Endothelial cell of umbilical vein (primary cell): ENCODE measurements at regions not wholly inside any gene's neighbourhood (a gene's known extent, or its start where the extent isn't known, plus 50 kb on each side); places are given as distances from the start of the nearest gene placed in this dataset.

Experiments
- BruUV-seq: library from RNA; stranded (reverse); fragments of 400-500 nt; replicated peaks from 2 replicates; lab custom pipeline; 2021; lab: Mats Ljungman, UMichigan
- CTCF ChIA-PET: fragments of 300-600, 350-600 bp; sonication (Branson Sonifier 250); formaldehyde crosslinking; loops from one replicate; lab custom pipeline; 2021; ENCODE audit warnings: antibody characterized with exemption, inconsistent platforms; lab: Charles Lee
- POLR2A ChIA-PET: fragments of 300-600, 350-600 bp; sonication (Branson Sonifier 250); formaldehyde crosslinking; loops from one replicate; lab custom pipeline; 2021; ENCODE audit warnings: antibody characterized with exemption, inconsistent platforms; lab: Charles Lee
- DNase-seq: peaks from one replicate; pipeline ENCODE4 v3.0.0-alpha.2; 2011; ENCODE audit warnings: low read depth, low spot score
- FAIRE-seq: peaks from 2 replicates; lab custom pipeline; 2011; peaks lifted over from hg19 to GRCh38; lab: Jason Lieb, UNC
- H2AFZ ChIP-seq: 2 replicates; pipeline ENCODE4 v1.6.0; 2012; ENCODE audit warnings: low read depth, low read length, control low read depth, inconsistent platforms
- H3K27ac ChIP-seq: 2 replicates; pipeline ENCODE4 v1.5.1; 2011; ENCODE audit warnings: low read depth, mild to moderate bottlenecking, control low read depth, low read length, moderate library complexity; ENCODE audit not compliant: insufficient read depth
- H3K27me3 ChIP-seq, 2 experiments: 2 replicates each; pipeline versions ENCODE4 v1.6.0 to v1.6.1; 2011; ENCODE audit warnings: low read length in 2 of 2, mixed read lengths in 1 of 2; ENCODE audit not compliant: control insufficient read depth in 2 of 2, insufficient read depth in 2 of 2
- H3K36me3 ChIP-seq, 2 experiments: 2 replicates in 1 of 2; 3 replicates in 1 of 2; pipeline ENCODE4 v1.5.1; 2011; ENCODE audit warnings: low read length in 2 of 2, mild to moderate bottlenecking in 1 of 2, moderate library complexity in 1 of 2; ENCODE audit not compliant: control insufficient read depth in 2 of 2, insufficient read depth in 2 of 2; ENCODE audit errors: extremely low read depth in 1 of 2
- H3K4me1 ChIP-seq: 3 replicates; pipeline ENCODE4 v1.5.1; 2011; ENCODE audit warnings: mild to moderate bottlenecking, low read length; ENCODE audit not compliant: control insufficient read depth, insufficient read depth; ENCODE audit errors: extremely low read depth
- H3K4me2 ChIP-seq: 2 replicates; pipeline ENCODE4 v1.6.1; 2011; ENCODE audit warnings: low read length, control low read depth, mixed read lengths; ENCODE audit not compliant: insufficient read depth
- H3K4me3 ChIP-seq, 3 experiments: fragments of 200-600 bp in 1 of 3; sonication (generic), shearing (Covaris generic) in 1 of 3; replicated peaks in 1 of 3; 2 replicates each; pipeline ENCODE4 v1.5.1; 2011 to 2016; ENCODE audit warnings: control low read depth in 3 of 3, low read length in 3 of 3, mild to moderate bottlenecking in 2 of 3, inconsistent platforms in 1 of 3, low read depth in 1 of 3, moderate library complexity in 1 of 3; ENCODE audit not compliant: insufficient read depth in 1 of 3
- H3K79me2 ChIP-seq: 2 replicates; pipeline ENCODE4 v1.6.0; 2012; ENCODE audit warnings: low read length, inconsistent platforms; ENCODE audit not compliant: control insufficient read depth, insufficient read depth
- H3K9ac ChIP-seq: replicated peaks from 2 replicates; pipeline ENCODE3; 2011; ENCODE audit warnings: low read length, control low read depth; ENCODE audit not compliant: insufficient read depth; ENCODE audit errors: extremely low read depth
- H3K9me1 ChIP-seq: replicated peaks from 3 replicates; pipeline ENCODE4 v1.6.0; 2011; ENCODE audit warnings: mild to moderate bottlenecking, low read length; ENCODE audit not compliant: control insufficient read depth, insufficient read depth; ENCODE audit errors: extremely low read depth
- H3K9me3 ChIP-seq: replicated peaks from 2 replicates; pipeline ENCODE4 v1.5.1; 2012; ENCODE audit warnings: low read length, inconsistent platforms; ENCODE audit not compliant: control insufficient read depth, insufficient read depth
- H4K20me1 ChIP-seq: replicated peaks from 2 replicates; pipeline ENCODE3; 2011; ENCODE audit warnings: mild to moderate bottlenecking, low read length; ENCODE audit not compliant: control insufficient read depth, insufficient read depth; ENCODE audit errors: extremely low read depth
- CTCF ChIP-seq, 2 donors: IDR thresholded peaks; 1 replicate in 1 of 2; 2 replicates in 1 of 2; pipeline ENCODE4 v1.5.1; 2011; ENCODE audit warnings: low read length in 2 of 2, mild to moderate bottlenecking in 2 of 2, moderate library complexity in 2 of 2, control low read depth in 1 of 2, inconsistent platforms in 1 of 2, low read depth in 1 of 2; ENCODE audit not compliant: insufficient read depth in 1 of 2; ENCODE audit errors: extremely low read depth in 1 of 2
- EZH2 ChIP-seq: IDR thresholded peaks from 2 replicates; pipeline ENCODE4 v1.6.1; 2012; ENCODE audit warnings: borderline replicate concordance, low read depth, mild to moderate bottlenecking, moderate library complexity, low read length, inconsistent platforms; ENCODE audit not compliant: severe bottlenecking
- FOS ChIP-seq: IDR thresholded peaks from 2 replicates; pipeline ENCODE4 v1.6.1; 2011; ENCODE audit warnings: mild to moderate bottlenecking, low read length, moderate library complexity, borderline replicate concordance; ENCODE audit not compliant: insufficient read depth
- GATA2 ChIP-seq: IDR thresholded peaks from 2 replicates; pipeline ENCODE4 v1.7.0; 2011; ENCODE audit warnings: low read depth, mild to moderate bottlenecking, moderate library complexity, mixed read lengths, low read length; ENCODE audit not compliant: insufficient read length, insufficient read depth
- JUN ChIP-seq: IDR thresholded peaks from 2 replicates; pipeline ENCODE4 v1.6.1; 2011; ENCODE audit warnings: borderline replicate concordance, low read depth; ENCODE audit not compliant: insufficient read length, insufficient read depth
- MAX ChIP-seq: IDR thresholded peaks from 2 replicates; pipeline ENCODE4 v1.6.1; 2011; ENCODE audit not compliant: insufficient read depth, insufficient read length
- MYC ChIP-seq: IDR thresholded peaks from one replicate; pipeline ENCODE4 v1.6.1; 2011; ENCODE audit warnings: mild to moderate bottlenecking, low read depth, low read length
- POLR2A ChIP-seq: IDR thresholded peaks from 2 replicates; pipeline ENCODE4 v1.6.1; 2012; ENCODE audit warnings: low read depth, mild to moderate bottlenecking, control low read depth, low read length
- POLR2AphosphoS5 ChIP-seq: IDR thresholded peaks from 2 replicates; pipeline ENCODE4 v1.6.1; 2012; ENCODE audit warnings: low read depth, mild to moderate bottlenecking, control low read depth, low read length, moderate library complexity; ENCODE audit not compliant: insufficient read depth
- dilution Hi-C: fragments of 300-500 bp; cut with MboI; formaldehyde crosslinking; loops from one replicate; pipeline ENCODE4 v1.15.0; 2019; ENCODE audit warnings: low sequenced_read_pairs; ENCODE audit not compliant: extremely low pct_ligation_motif_present
- intact Hi-C: fragments of 100-400 bp; cut with micrococcal nuclease; formaldehyde crosslinking; loops from one replicate; pipeline ENCODE4 v1.10.0; 2022

- ChIA-PET CTCF (interaction anchor here (0.6 to 1.2 kb wide), 2 partner anchors 12 to 147 kb away, joined by 3 to 5 read pairs; no protein-coding TSS in a partner anchor), POLR2A (no interaction called here)
- TF ChIP-seq MAX (no peak), EZH2 (no peak), MYC (no peak), FOS (no peak), JUN (no peak), CTCF (IDR thresholded peaks at IDR 0.05; ENCODE audit: extremely low read depth in 1 of 2, insufficient read depth in 1 of 2, low read depth in 1 of 2, low read length in 2 of 2) (no peak), POLR2A (no peak), POLR2AphosphoS5 (no peak), GATA2 (no peak)
- H3K27me3 ChIP-seq = no peaks in the 10 kb centered on the region
- H3K9me3 ChIP-seq = no peaks in the 10 kb centered on the region
- H3K9ac ChIP-seq = no peak overlapping the region
- no TSS peak for BruUV-seq
- no peak overlapping the region for H3K4me3 ChIP-seq
- dilution Hi-C loops (no loop called here), intact Hi-C loops (loop anchor here (5.0 kb wide), 1 partner anchor 56 kb away; no protein-coding TSS in a partner anchor)
- H3K36me3 ChIP-seq = no peaks in the 10 kb centered on the region
- H3K79me2 ChIP-seq = no peaks in the 10 kb centered on the region
- no peak for DNase-seq
- peaks cover 20% of the 10 kb centered on the region for H3K4me1 ChIP-seq
- no peak for FAIRE-seq
- H2AFZ ChIP-seq = no peak overlapping the region
- no peak overlapping the region for H3K4me2 ChIP-seq
- H4K20me1 ChIP-seq = no peaks in the 10 kb centered on the region
- H3K27ac ChIP-seq = no peak overlapping the region
- H3K9me1 ChIP-seq = no peaks in the 10 kb centered on the region
Measured at GRCh38 chr20:53792946-53793536, 199.4 kb upstream of the ZNF217 start.
